BJ (cell line): ENCODE measurements at regions not wholly inside any gene's neighbourhood (a gene's known extent, or its start where the extent isn't known, plus 50 kb on each side); places are given as distances from the start of the nearest gene placed in this dataset.

ENCODE experiments used
- CTCF ChIA-PET: fragments of 350-600 bp; formaldehyde crosslinking; extraction: SDS; loops from one replicate; lab custom pipeline; 2021; ENCODE audit warnings: antibody characterized with exemption, inconsistent platforms; lab: Yijun Ruan, JAX
- POLR2A ChIA-PET: fragments of 300-600 bp; sonication (Branson Sonifier 250); formaldehyde crosslinking; extraction: SDS; loops from one replicate; lab custom pipeline; 2021; ENCODE audit warnings: antibody characterized with exemption; lab: Charles Lee
- DNase-seq: peaks from one replicate; pipeline ENCODE4 v3.0.0-alpha.2; 2011; ENCODE audit warnings: low read depth
- H3K27me3 ChIP-seq: 2 replicates; pipeline ENCODE4 v1.6.0; 2011; ENCODE audit warnings: low read length; ENCODE audit not compliant: control insufficient read depth, insufficient read depth
- H3K36me3 ChIP-seq: 2 replicates; pipeline ENCODE4 v1.5.1; 2011; ENCODE audit warnings: low read length; ENCODE audit not compliant: control insufficient read depth, insufficient read depth
- H3K4me3 ChIP-seq: 2 replicates; pipeline ENCODE4 v1.5.1; 2011; ENCODE audit warnings: low read depth, mild to moderate bottlenecking, control low read depth, low read length
- TF ChIP-seq, protein P1 (sequence below): IDR thresholded peaks from 2 replicates; pipeline ENCODE4 v1.5.1; 2011; ENCODE audit warnings: low read depth, mild to moderate bottlenecking, control low read depth, inconsistent platforms, low read length, moderate library complexity; ENCODE audit not compliant: insufficient read depth

DNA sequence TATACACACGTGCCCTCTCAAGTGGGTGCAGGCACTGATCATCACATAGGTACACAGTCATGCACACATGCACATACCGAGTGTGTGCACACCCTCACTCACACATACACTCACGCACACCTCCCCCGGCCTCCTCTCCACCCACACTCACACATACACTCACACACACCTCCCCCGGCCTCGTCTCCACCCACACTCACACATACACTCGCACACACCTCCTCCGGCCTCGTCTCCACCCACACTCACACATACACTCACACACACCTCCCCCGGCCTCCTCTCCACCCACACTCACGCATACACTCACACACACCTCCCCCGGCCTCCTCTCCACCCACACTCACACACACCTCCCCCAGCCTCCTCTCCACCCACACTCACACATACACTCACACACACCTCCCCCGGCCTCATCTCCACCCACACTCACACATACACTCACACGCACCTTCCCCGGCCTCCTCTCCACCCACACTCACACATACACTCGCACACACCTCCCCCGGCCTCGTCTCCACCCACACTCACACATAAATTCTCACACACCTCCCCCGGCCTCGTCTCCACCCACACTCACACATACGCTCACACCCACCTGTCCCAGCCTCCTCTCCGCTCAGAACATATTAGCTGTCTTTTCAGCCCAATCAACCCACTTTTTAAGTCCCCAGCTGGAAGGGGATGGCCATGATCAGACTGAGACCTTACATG is 105.2 kb upstream of the VSTM2B start:
- POLR2A ChIA-PET, result no interaction called here
- TF ChIP-seq, protein P1, sequence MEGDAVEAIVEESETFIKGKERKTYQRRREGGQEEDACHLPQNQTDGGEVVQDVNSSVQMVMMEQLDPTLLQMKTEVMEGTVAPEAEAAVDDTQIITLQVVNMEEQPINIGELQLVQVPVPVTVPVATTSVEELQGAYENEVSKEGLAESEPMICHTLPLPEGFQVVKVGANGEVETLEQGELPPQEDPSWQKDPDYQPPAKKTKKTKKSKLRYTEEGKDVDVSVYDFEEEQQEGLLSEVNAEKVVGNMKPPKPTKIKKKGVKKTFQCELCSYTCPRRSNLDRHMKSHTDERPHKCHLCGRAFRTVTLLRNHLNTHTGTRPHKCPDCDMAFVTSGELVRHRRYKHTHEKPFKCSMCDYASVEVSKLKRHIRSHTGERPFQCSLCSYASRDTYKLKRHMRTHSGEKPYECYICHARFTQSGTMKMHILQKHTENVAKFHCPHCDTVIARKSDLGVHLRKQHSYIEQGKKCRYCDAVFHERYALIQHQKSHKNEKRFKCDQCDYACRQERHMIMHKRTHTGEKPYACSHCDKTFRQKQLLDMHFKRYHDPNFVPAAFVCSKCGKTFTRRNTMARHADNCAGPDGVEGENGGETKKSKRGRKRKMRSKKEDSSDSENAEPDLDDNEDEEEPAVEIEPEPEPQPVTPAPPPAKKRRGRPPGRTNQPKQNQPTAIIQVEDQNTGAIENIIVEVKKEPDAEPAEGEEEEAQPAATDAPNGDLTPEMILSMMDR, result no peak
- CTCF ChIA-PET, result no interaction called here
- Histone ChIP-seq H3K36me3 (no peaks in the 10 kb centered on the region), H3K27me3 (no peaks in the 10 kb centered on the region), H3K4me3 (no peak overlapping the region)
- DNase-seq, result no peak

- H3K4me3 ChIP-seq, result no peak overlapping the region
- DNase-seq, result no peak
- CTCF ChIA-PET, result no interaction called here
- H3K36me3 ChIP-seq, result no peaks in the 10 kb centered on the region
- POLR2A ChIA-PET, result no interaction called here
- H3K27me3 ChIP-seq, result no peaks in the 10 kb centered on the region
- TF ChIP-seq, protein P1, result no peak
Observed at GRCh38 chr19:29421196-29421545, 104.6 kb upstream of the VSTM2B start.

DNA sequence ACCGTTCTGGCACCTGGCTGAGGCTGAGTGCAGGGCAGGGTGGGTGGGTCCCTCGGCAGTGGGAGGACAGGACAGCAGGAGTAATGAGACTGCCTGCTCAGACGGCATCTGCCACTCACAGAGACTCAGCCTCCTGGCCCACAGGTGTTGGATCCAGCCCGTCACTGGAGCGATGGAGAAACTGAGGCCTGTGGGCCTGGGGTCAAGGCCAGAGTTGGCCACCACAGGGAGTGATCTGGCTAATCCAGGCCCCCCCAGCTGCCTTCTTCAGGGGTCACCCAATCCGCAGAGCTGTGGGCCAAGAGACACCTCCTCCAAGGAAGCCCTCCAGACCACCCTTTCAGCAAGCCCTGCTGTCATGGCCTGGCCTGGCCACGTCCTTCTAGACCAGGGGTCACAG is 103.7 kb upstream of the VSTM2B start:
- POLR2A ChIA-PET, result no interaction called here
- CTCF ChIA-PET, result no interaction called here
- H3K36me3 ChIP-seq, result no peaks in the 10 kb centered on the region
- H3K4me3 ChIP-seq, result no peak overlapping the region
- H3K27me3 ChIP-seq, result no peaks in the 10 kb centered on the region
- DNase-seq, result no peak
- TF ChIP-seq, protein P1, result no peak

DNA sequence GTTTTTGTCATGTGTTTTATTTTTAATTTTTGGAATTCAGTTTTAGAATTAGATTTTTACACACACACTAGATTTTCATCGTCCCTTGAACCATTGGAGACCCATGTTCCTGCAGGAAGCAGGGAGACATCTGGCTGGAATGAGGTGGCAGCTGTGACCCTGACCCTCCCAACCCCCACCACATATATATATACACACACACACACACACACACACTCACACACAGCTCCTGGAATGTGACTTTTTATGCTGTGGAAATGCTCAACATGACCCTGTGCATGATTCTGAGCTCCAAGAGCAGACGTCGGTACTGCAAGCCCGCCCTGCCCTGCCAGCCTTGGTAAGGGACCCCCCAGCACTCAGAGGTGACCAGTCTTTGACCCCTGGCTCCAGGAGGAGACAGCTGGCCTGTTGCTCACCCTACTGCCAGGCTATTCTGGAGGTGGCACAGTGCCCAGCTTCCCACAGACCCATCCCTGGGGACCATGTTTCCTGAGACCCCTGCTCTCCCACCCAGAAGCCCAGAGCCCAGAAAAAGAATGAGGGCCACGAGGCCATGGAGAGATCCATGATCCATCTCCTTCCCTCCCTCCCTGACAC is 103.2 kb upstream of the VSTM2B start:
- H3K36me3 ChIP-seq, result no peaks in the 10 kb centered on the region
- ChIA-PET CTCF (no interaction called here), POLR2A (no interaction called here)
- no peaks in the 10 kb centered on the region for H3K27me3 ChIP-seq
- no peak overlapping the region for H3K4me3 ChIP-seq
- DNase-seq, result no peak
- TF ChIP-seq, protein P1, result no peak

DNA sequence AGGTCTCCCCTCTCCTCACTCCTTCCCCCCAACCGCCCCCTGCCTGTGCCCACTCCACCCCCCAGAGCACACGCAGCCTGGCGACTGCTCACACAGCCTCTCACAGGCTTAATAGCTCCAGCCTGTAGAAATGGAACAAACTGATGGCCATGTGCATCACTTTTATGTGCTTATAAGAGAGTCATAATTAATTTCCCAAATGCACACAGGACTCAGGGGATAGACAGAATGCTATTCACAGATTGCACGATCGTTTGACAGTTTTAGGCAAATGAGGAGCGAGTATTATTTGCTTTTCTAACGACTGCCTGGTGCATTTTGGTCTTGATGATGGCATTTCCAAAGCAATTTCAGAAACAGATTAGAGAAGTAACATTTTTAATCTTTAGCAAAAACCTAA is 97.7 kb upstream of the VSTM2B start:
- Histone ChIP-seq H3K36me3 (no peaks in the 10 kb centered on the region), H3K27me3 (no peaks in the 10 kb centered on the region), H3K4me3 (no peak overlapping the region)
- no peak for DNase-seq
- POLR2A ChIA-PET, result no interaction called here
- CTCF ChIA-PET, result no interaction called here
- TF ChIP-seq, protein P1, result no peak
